ENCODE measurements at regions not wholly inside any gene's neighbourhood (a gene's known extent, or its start where the extent isn't known, plus 50 kb on each side); places are given as distances from the start of the nearest gene placed in this dataset.

DNA sequence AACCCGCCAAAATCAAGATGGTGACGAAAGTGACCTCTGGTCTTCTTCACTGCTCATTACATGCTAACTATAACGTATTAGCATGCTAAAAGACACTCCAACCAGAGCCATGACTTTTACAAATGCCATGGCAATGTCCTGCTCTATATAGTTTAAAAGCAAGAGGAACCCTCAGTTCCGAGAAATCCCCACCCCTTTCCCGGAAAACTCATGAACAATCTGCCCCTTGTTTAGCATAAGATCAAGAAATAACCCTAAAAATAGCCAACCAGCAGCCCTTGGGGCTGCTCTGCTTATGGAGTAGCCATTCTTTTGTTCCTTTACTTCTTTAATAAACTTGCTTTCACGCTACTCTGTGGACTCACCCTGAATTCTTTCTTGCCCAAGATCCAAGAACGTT lies 463.5 kb upstream of the FAM241A start:
- 91% methylated on average over 7 of the region's 7 CpGs for WGBS
- Histone ChIP-seq H3K27ac (ENCODE audit: low read depth in 1 of 2, low read length in 2 of 2) (no peak overlapping the region), H3K36me3 (ENCODE audit: control insufficient read depth in 4 of 4, insufficient read depth in 3 of 4, low read depth in 1 of 4, low read length in 3 of 4) (no peaks in the 10 kb centered on the region), H3K4me3 (ENCODE audit: low read depth in 1 of 3, low read length in 3 of 3) (no peak overlapping the region), H3K9me3 (ENCODE audit: control insufficient read depth in 4 of 4, low read length in 3 of 4) (no peaks in the 10 kb centered on the region), H3K27me3 (ENCODE audit: control insufficient read depth in 4 of 4, insufficient read depth in 4 of 4, low read length in 3 of 4) (no peaks in the 10 kb centered on the region), H3K9ac (ENCODE audit: low read depth in 1 of 2, low read length in 2 of 2) (no peak overlapping the region), H3K4me1 (ENCODE audit: control insufficient read depth in 4 of 4, insufficient read depth in 4 of 4, low read length in 3 of 4) (no peaks in the 10 kb centered on the region)
- DNase-seq (ENCODE audit: low spot score), result no peak
- TF ChIP-seq RAD21 (IDR thresholded peaks at IDR 0.05) (no peak), ATF3 (IDR thresholded peaks at IDR 0.05) (no peak), GABPA (IDR thresholded peaks at IDR 0.05 in 1 of 2, conservative IDR thresholded peaks at IDR 0.05 in 1 of 2) (no peak), JUND (IDR thresholded peaks at IDR 0.05) (no peak), HNF4G (IDR thresholded peaks at IDR 0.05) (no peak), REST (IDR thresholded peaks at IDR 0.05) (no peak), FOXA2 (IDR thresholded peaks at IDR 0.05) (no peak), TAF1 (conservative IDR thresholded peaks at IDR 0.05) (no peak), CTCF (IDR thresholded peaks at IDR 0.05; ENCODE audit: low read depth, low read length, missing input control) (no peak), MAX (IDR thresholded peaks at IDR 0.05) (no peak), SP1 (IDR thresholded peaks at IDR 0.05) (no peak), EGR1 (IDR thresholded peaks at IDR 0.05; ENCODE audit: low read depth in 2 of 2) (no peak)
- TF ChIP-seq, protein P1, sequence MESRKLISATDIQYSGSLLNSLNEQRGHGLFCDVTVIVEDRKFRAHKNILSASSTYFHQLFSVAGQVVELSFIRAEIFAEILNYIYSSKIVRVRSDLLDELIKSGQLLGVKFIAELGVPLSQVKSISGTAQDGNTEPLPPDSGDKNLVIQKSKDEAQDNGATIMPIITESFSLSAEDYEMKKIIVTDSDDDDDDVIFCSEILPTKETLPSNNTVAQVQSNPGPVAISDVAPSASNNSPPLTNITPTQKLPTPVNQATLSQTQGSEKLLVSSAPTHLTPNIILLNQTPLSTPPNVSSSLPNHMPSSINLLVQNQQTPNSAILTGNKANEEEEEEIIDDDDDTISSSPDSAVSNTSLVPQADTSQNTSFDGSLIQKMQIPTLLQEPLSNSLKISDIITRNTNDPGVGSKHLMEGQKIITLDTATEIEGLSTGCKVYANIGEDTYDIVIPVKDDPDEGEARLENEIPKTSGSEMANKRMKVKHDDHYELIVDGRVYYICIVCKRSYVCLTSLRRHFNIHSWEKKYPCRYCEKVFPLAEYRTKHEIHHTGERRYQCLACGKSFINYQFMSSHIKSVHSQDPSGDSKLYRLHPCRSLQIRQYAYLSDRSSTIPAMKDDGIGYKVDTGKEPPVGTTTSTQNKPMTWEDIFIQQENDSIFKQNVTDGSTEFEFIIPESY (IDR thresholded peaks at IDR 0.05), result no peak

GRCh38 chr4:111685205-111685604 lies 460.0 kb upstream of the FAM241A start:
- H3K4me1 ChIP-seq (ENCODE audit: control insufficient read depth in 4 of 4, insufficient read depth in 4 of 4, low read length in 3 of 4), result peaks cover 0 to 6% (median 3%) of the 10 kb centered on the region in 4 donors
- no peaks in the 10 kb centered on the region for H3K27me3 ChIP-seq (ENCODE audit: control insufficient read depth in 4 of 4, insufficient read depth in 4 of 4, low read length in 3 of 4)
- no peak for DNase-seq (ENCODE audit: low spot score)
- 90% methylated on average over 3 of the region's 3 CpGs for WGBS
- no peak overlapping the region for H3K27ac ChIP-seq (ENCODE audit: low read depth in 1 of 2, low read length in 2 of 2)
- H3K9ac ChIP-seq (ENCODE audit: low read depth in 1 of 2, low read length in 2 of 2), result no peak overlapping the region
- H3K9me3 ChIP-seq (ENCODE audit: control insufficient read depth in 4 of 4, low read length in 3 of 4), result no peaks in the 10 kb centered on the region
- no peak overlapping the region for H3K4me3 ChIP-seq (ENCODE audit: low read depth in 1 of 3, low read length in 3 of 3)
- H3K36me3 ChIP-seq (ENCODE audit: control insufficient read depth in 4 of 4, insufficient read depth in 3 of 4, low read depth in 1 of 4, low read length in 3 of 4), result no peaks in the 10 kb centered on the region
- TF ChIP-seq, protein P1 (IDR thresholded peaks at IDR 0.05), result no peak
- TF ChIP-seq YY1 (IDR thresholded peaks at IDR 0.05), result no peak
- no peak for TF ChIP-seq ATF3 (IDR thresholded peaks at IDR 0.05)
- TF ChIP-seq FOXA2 (IDR thresholded peaks at IDR 0.05), result no peak
- TF ChIP-seq HNF4G (IDR thresholded peaks at IDR 0.05), result no peak
- no peak for TF ChIP-seq NR2F2 (IDR thresholded peaks at IDR 0.05)
- no peak for TF ChIP-seq TAF1 (conservative IDR thresholded peaks at IDR 0.05)
- TF ChIP-seq RXRA (IDR thresholded peaks at IDR 0.05), result no peak
- no peak for TF ChIP-seq CTCF (IDR thresholded peaks at IDR 0.05; ENCODE audit: low read depth, low read length, missing input control)
- TF ChIP-seq FOXA1 (IDR thresholded peaks at IDR 0.05), result no peak
- no peak for TF ChIP-seq SP1 (IDR thresholded peaks at IDR 0.05)

Measured in liver (tissue), 8 donors.